Liver (tissue), 8 donors: ENCODE measurements at regions not wholly inside any gene's neighbourhood (a gene's known extent, or its start where the extent isn't known, plus 50 kb on each side); places are given as distances from the start of the nearest gene placed in this dataset.

Experiments used
- DNase-seq: peaks from one replicate; pipeline ENCODE4 v3.0.0-alpha.2; 2017; ENCODE audit warnings: low spot score
- H3K27ac ChIP-seq, 2 donors: one replicate each; pipeline ENCODE4 v1.7.0; 2013; ENCODE audit warnings: inconsistent platforms in 2 of 2, low read length in 2 of 2, control low read depth in 1 of 2, low read depth in 1 of 2, mild to moderate bottlenecking in 1 of 2
- H3K27me3 ChIP-seq, 4 donors: one replicate each; pipeline versions ENCODE4 v1.6.1 to v1.7.0; 2013; ENCODE audit warnings: low read length in 3 of 4, inconsistent platforms in 1 of 4, mild to moderate bottlenecking in 1 of 4, moderate library complexity in 1 of 4; ENCODE audit not compliant: control insufficient read depth in 4 of 4, insufficient read depth in 4 of 4
- H3K36me3 ChIP-seq, 4 donors: one replicate each; pipeline versions ENCODE4 v1.6.1 to v1.7.0; 2013; ENCODE audit warnings: low read length in 3 of 4, mild to moderate bottlenecking in 3 of 4, low read depth in 1 of 4, moderate library complexity in 1 of 4; ENCODE audit not compliant: control insufficient read depth in 4 of 4, insufficient read depth in 3 of 4
- H3K4me1 ChIP-seq, 4 donors: one replicate each; pipeline versions ENCODE4 v1.6.1 to v1.7.0; 2013; ENCODE audit warnings: low read length in 3 of 4, mild to moderate bottlenecking in 3 of 4, moderate library complexity in 1 of 4; ENCODE audit not compliant: control insufficient read depth in 4 of 4, insufficient read depth in 4 of 4
- H3K4me3 ChIP-seq, 3 donors: one replicate each; pipeline versions ENCODE4 v1.6.1 to v1.7.0; 2013; ENCODE audit warnings: low read length in 3 of 3, control low read depth in 1 of 3, low read depth in 1 of 3, mild to moderate bottlenecking in 1 of 3
- H3K9ac ChIP-seq, 2 donors: one replicate each; pipeline ENCODE4 v1.7.0; 2013; ENCODE audit warnings: low read length in 2 of 2, mild to moderate bottlenecking in 2 of 2, moderate library complexity in 2 of 2, control low read depth in 1 of 2, low read depth in 1 of 2
- H3K9me3 ChIP-seq, 4 donors: one replicate each; pipeline versions ENCODE4 v1.6.1 to v1.7.0; 2013; ENCODE audit warnings: low read length in 3 of 4; ENCODE audit not compliant: control insufficient read depth in 4 of 4
- ATF3 ChIP-seq: IDR thresholded peaks from 2 replicates; pipeline ENCODE4 v1.6.1; 2016; ENCODE audit warnings: antibody characterized with exemption
- CTCF ChIP-seq: fragments of 150-350 bp; IDR thresholded peaks from 2 replicates; pipeline ENCODE4 v1.5.1; 2017; ENCODE audit warnings: improper control_type of control experiment, low read depth, low read length; ENCODE audit not compliant: missing input control
- EGR1 ChIP-seq, 2 donors: IDR thresholded peaks; 2 replicates each; pipeline ENCODE4 v1.6.1; 2016 to 2018; ENCODE audit warnings: antibody characterized with exemption in 2 of 2, low read depth in 2 of 2
- FOXA1 ChIP-seq: IDR thresholded peaks from 2 replicates; pipeline ENCODE4 v1.6.1; 2016; ENCODE audit warnings: antibody characterized with exemption
- GABPA ChIP-seq, 2 donors: IDR thresholded peaks in 1 of 2; conservative IDR thresholded peaks in 1 of 2; 2 replicates each; pipeline ENCODE4 v1.6.1; 2016; ENCODE audit warnings: antibody characterized with exemption in 2 of 2, mild to moderate bottlenecking in 1 of 2, moderate library complexity in 1 of 2
- HNF4A ChIP-seq, 2 donors: conservative IDR thresholded peaks; 2 replicates each; pipeline ENCODE4 v1.6.1; 2016; ENCODE audit warnings: antibody characterized with exemption in 2 of 2, mild to moderate bottlenecking in 2 of 2
- JUND ChIP-seq, 2 donors: IDR thresholded peaks; 2 replicates each; pipeline ENCODE4 v1.6.1; 2016; ENCODE audit warnings: antibody characterized with exemption in 2 of 2
- MAX ChIP-seq: IDR thresholded peaks from 2 replicates; pipeline ENCODE4 v1.6.1; 2016; ENCODE audit warnings: antibody characterized with exemption
- RAD21 ChIP-seq, 2 donors: IDR thresholded peaks; 2 replicates each; pipeline ENCODE4 v1.6.1; 2016; ENCODE audit warnings: antibody characterized with exemption in 2 of 2, mild to moderate bottlenecking in 2 of 2
- REST ChIP-seq: IDR thresholded peaks from 2 replicates; pipeline ENCODE4 v1.6.1; 2016; ENCODE audit warnings: antibody characterized with exemption, mild to moderate bottlenecking
- RXRA ChIP-seq, 2 donors: IDR thresholded peaks; 2 replicates each; pipeline ENCODE4 v1.6.1; 2017 to 2018; ENCODE audit warnings: antibody characterized with exemption in 2 of 2, mild to moderate bottlenecking in 1 of 2
- SP1 ChIP-seq: IDR thresholded peaks from 2 replicates; pipeline ENCODE4 v1.6.1; 2018; ENCODE audit warnings: antibody characterized with exemption, mild to moderate bottlenecking
- TAF1 ChIP-seq: conservative IDR thresholded peaks from 2 replicates; pipeline ENCODE4 v1.6.1; 2016; ENCODE audit warnings: antibody characterized with exemption, mild to moderate bottlenecking
- YY1 ChIP-seq: IDR thresholded peaks from 2 replicates; pipeline ENCODE4 v1.6.1; 2016; ENCODE audit warnings: antibody characterized with exemption, mild to moderate bottlenecking
- ZBTB33 ChIP-seq: IDR thresholded peaks from 2 replicates; pipeline ENCODE4 v1.6.1; 2016; ENCODE audit warnings: antibody characterized with exemption
- WGBS: extraction: QIAGEN DNeasy Blood & Tissue Kit; methylation state at CpG from one replicate; pipeline ENCODE4 v1.1.7; 2013; 5-methylcytosine and 5-hydroxymethylcytosine counted together
- donor health status: healthy.
- donor health status: healthy.
- donor health status: healthy.
- donor health status: healthy.
- donor health status: healthy.

GRCh38 chr10:57679916-57680315, 587.8 kb downstream of the IPMK start:
- no peaks in the 10 kb centered on the region for H3K4me1 ChIP-seq
- H3K4me3 ChIP-seq: no peak overlapping the region
- no peaks in the 10 kb centered on the region for H3K36me3 ChIP-seq
- no peak overlapping the region for H3K27ac ChIP-seq
- TF ChIP-seq REST (no peak), ZBTB33 (no peak), EGR1 (IDR thresholded peaks at IDR 0.05; ENCODE audit: low read depth in 2 of 2) (no peak), ATF3 (no peak), RAD21 (IDR thresholded peaks at IDR 0.05) (no peak), SP1 (no peak), YY1 (no peak), RXRA (IDR thresholded peaks at IDR 0.05) (no peak), GABPA (IDR thresholded peaks at IDR 0.05 in 1 of 2, conservative IDR thresholded peaks at IDR 0.05 in 1 of 2) (no peak), MAX (no peak), JUND (IDR thresholded peaks at IDR 0.05) (no peak), FOXA1 (no peak), TAF1 (no peak), CTCF (no peak), HNF4A (conservative IDR thresholded peaks at IDR 0.05) (no peak)
- 91% methylated on average over 1 of the region's 1 CpG for WGBS
- no peak overlapping the region for H3K9ac ChIP-seq
- no peaks in the 10 kb centered on the region for H3K9me3 ChIP-seq
- no peaks in the 10 kb centered on the region for H3K27me3 ChIP-seq
- DNase-seq: no peak

- no peaks in the 10 kb centered on the region for H3K9me3 ChIP-seq
- H3K27me3 ChIP-seq: no peaks in the 10 kb centered on the region
- no peak overlapping the region for H3K4me3 ChIP-seq
- DNase-seq: no peak
- no peaks in the 10 kb centered on the region for H3K4me1 ChIP-seq
- H3K36me3 ChIP-seq: no peaks in the 10 kb centered on the region
- no peak overlapping the region for H3K27ac ChIP-seq
- WGBS: 96% methylated on average over 1 of the region's 1 CpG
- H3K9ac ChIP-seq: no peak overlapping the region
- TF ChIP-seq CTCF (no peak), GABPA (IDR thresholded peaks at IDR 0.05 in 1 of 2, conservative IDR thresholded peaks at IDR 0.05 in 1 of 2) (no peak), HNF4A (conservative IDR thresholded peaks at IDR 0.05) (no peak), JUND (IDR thresholded peaks at IDR 0.05) (no peak), RAD21 (IDR thresholded peaks at IDR 0.05) (no peak), REST (no peak), RXRA (IDR thresholded peaks at IDR 0.05) (no peak), ZBTB33 (no peak), FOXA1 (no peak), EGR1 (IDR thresholded peaks at IDR 0.05; ENCODE audit: low read depth in 2 of 2) (no peak)
Observed at GRCh38 chr10:57675125-57675524, 592.6 kb downstream of the IPMK start.
